ENCODE measurements at regions not wholly inside any gene's neighbourhood (a gene's known extent, or its start where the extent isn't known, plus 50 kb on each side); places are given as distances from the start of the nearest gene placed in this dataset.

DNA sequence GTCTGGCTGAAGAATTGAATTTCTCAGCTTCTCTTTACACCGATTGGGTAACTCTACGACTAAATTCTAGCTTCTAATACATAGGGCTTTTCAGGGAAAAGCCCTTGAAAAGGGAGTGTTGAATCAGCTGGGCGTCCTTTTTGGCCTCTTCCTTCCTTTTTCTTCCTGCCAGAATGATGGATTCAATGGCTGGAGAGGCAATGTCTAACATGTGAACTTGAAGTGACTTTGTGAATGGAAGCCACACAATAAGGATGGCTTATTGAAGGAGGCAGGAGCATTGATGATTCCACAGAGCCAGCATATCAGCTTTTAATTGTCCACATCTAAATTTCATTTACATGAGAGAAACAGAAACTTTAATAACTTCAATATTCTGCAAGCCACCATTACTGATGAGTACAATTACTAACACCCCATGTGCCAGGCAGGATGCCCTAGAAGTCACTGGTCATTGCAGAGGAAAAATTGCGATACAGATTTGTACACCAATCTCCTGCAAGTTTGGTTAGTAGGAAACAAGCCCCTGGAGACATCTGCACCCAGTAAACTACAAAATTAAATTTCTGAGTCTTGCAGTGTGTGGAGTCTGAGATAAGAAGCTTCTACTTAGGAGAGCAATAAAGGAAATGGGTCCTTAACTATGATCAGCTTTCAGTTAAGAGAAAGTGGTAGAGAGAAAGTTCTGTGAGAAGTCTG lies 56.1 kb downstream of the STYXL2 start:
- TF ChIP-seq, protein P1, sequence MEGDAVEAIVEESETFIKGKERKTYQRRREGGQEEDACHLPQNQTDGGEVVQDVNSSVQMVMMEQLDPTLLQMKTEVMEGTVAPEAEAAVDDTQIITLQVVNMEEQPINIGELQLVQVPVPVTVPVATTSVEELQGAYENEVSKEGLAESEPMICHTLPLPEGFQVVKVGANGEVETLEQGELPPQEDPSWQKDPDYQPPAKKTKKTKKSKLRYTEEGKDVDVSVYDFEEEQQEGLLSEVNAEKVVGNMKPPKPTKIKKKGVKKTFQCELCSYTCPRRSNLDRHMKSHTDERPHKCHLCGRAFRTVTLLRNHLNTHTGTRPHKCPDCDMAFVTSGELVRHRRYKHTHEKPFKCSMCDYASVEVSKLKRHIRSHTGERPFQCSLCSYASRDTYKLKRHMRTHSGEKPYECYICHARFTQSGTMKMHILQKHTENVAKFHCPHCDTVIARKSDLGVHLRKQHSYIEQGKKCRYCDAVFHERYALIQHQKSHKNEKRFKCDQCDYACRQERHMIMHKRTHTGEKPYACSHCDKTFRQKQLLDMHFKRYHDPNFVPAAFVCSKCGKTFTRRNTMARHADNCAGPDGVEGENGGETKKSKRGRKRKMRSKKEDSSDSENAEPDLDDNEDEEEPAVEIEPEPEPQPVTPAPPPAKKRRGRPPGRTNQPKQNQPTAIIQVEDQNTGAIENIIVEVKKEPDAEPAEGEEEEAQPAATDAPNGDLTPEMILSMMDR (IDR thresholded peaks at IDR 0.05; ENCODE audit: poor library complexity): no peak
- no peak for TF ChIP-seq EZH2 (IDR thresholded peaks at IDR 0.05; ENCODE audit: borderline replicate concordance)

Data from hepatocyte (in vitro differentiated cells).